K562 (cell line): ENCODE measurements at regions not wholly inside any gene's neighbourhood (a gene's known extent, or its start where the extent isn't known, plus 50 kb on each side); places are given as distances from the start of the nearest gene placed in this dataset.

Source experiments
- CHD7 ChIP-seq: fragments of 200-600 bp; sonication (generic); IDR thresholded peaks from one replicate; pipeline ENCODE4 v1.6.1; 2012; ENCODE audit warnings: mild to moderate bottlenecking, low read depth, low read length, inconsistent platforms
- CTBP1 ChIP-seq: fragments of 450-650 bp; IDR thresholded peaks from 2 replicates; pipeline ENCODE4 v1.6.1; 2016; ENCODE audit warnings: borderline replicate concordance
- DACH1 ChIP-seq: fragments of 450-650 bp; IDR thresholded peaks from 2 replicates; pipeline ENCODE4 v1.6.1; 2018; ENCODE audit not compliant: partially characterized antibody
- ELK1 ChIP-seq: sonication (generic); formaldehyde crosslinking; IDR thresholded peaks from 2 replicates; pipeline ENCODE4 v1.8.1; 2022; ENCODE audit warnings: missing genetic modification reagents
- EWSR1 ChIP-seq: fragments of 450-650 bp; IDR thresholded peaks from 2 replicates; pipeline ENCODE4 v1.6.1; 2018; ENCODE audit warnings: borderline replicate concordance, mild to moderate bottlenecking, low read depth, moderate library complexity; ENCODE audit not compliant: partially characterized antibody
- HDGF ChIP-seq: fragments of 450-650 bp; IDR thresholded peaks from 2 replicates; pipeline ENCODE4 v1.6.1; 2016
- NCOA1 ChIP-seq: fragments of 450-650 bp; IDR thresholded peaks from 2 replicates; pipeline ENCODE4 v1.6.1; 2016; ENCODE audit warnings: low read depth
- SP2 ChIP-seq: IDR thresholded peaks from 2 replicates; pipeline ENCODE4 v1.6.1; 2011; ENCODE audit warnings: mild to moderate bottlenecking, low read depth, low read length, moderate library complexity; ENCODE audit not compliant: poor library complexity, severe bottlenecking; ENCODE audit errors: extremely low read depth
- TAF7 ChIP-seq: fragments of 450-650 bp; IDR thresholded peaks from 2 replicates; pipeline ENCODE4 v1.6.1; 2016; ENCODE audit warnings: missing genetic modification characterization, missing compliant biosample characterization
- THAP12 ChIP-seq: fragments of 250-450 bp; sonication (Bioruptor Pico); IDR thresholded peaks from 2 replicates; pipeline ENCODE4 v1.9.0; 2021; ENCODE audit warnings: mild to moderate bottlenecking, inconsistent platforms

GRCh38 chr11:57885298-57886050 lies 123.9 kb downstream of the CTNND1 start (continued):
- TF ChIP-seq CHD7 = no peak
- TF ChIP-seq TAF7 (tag) = no peak
- no peak for TF ChIP-seq THAP12
- TF ChIP-seq HDGF = no peak
- no peak for TF ChIP-seq NCOA1
- no peak for TF ChIP-seq EWSR1
- TF ChIP-seq DACH1 = no peak
- TF ChIP-seq SP2 = no peak
- no peak for TF ChIP-seq CTBP1
- TF ChIP-seq ELK1 = no peak
